Ovary (tissue), 7 donors: ENCODE measurements at regions not wholly inside any gene's neighbourhood (a gene's known extent, or its start where the extent isn't known, plus 50 kb on each side); places are given as distances from the start of the nearest gene placed in this dataset.
A peak's percentile ranks its signal among the peaks of the same experiment; 100 is the strongest.

Experiments used
- DNase-seq, 5 donors: peaks; one replicate each; pipeline ENCODE4 v3.0.0-alpha.2; 2019 to 2020
- H3K27ac ChIP-seq, 2 donors: fragments of 200-600 bp; one replicate each; pipeline versions ENCODE4 v1.5.1 to v1.8.0; 2019 to 2022
- H3K27me3 ChIP-seq: fragments of 200-600 bp; one replicate; pipeline ENCODE4 v1.8.0; 2022
- H3K36me3 ChIP-seq: fragments of 200-600 bp; sonication (generic); one replicate; pipeline ENCODE4 v1.5.1; 2019
- H3K4me1 ChIP-seq: one replicate; pipeline ENCODE4 v1.8.1; 2013; ENCODE audit warnings: mild to moderate bottlenecking, moderate library complexity; ENCODE audit not compliant: insufficient read depth
- H3K4me3 ChIP-seq: fragments of 200-600 bp; sonication (generic); one replicate; pipeline ENCODE4 v1.5.1; 2017
- H3K9me3 ChIP-seq, 2 donors: fragments of 200-600 bp in 1 of 2; sonication (generic) in 1 of 2; one replicate each; pipeline versions ENCODE4 v1.5.1 to v1.8.1; 2013 to 2019; ENCODE audit warnings: mild to moderate bottlenecking in 1 of 2, moderate library complexity in 1 of 2
- CTCF ChIP-seq, 3 donors: fragments of 450-650 bp in 2 of 3; fragments of 200-600 bp in 1 of 3; IDR thresholded peaks; one replicate each; pipeline versions ENCODE4 v1.5.1 to v1.8.0; 2016 to 2022; ENCODE audit warnings: antibody characterized with exemption in 3 of 3, mild to moderate bottlenecking in 1 of 3
- EP300 ChIP-seq: sonication (generic); formaldehyde crosslinking; IDR thresholded peaks from one replicate; pipeline ENCODE4 v1.6.1; 2017; ENCODE audit warnings: antibody characterized with exemption
- POLR2A ChIP-seq: fragments of 450-650 bp; IDR thresholded peaks from one replicate; pipeline ENCODE4 v1.6.1; 2017; ENCODE audit warnings: antibody characterized with exemption, mild to moderate bottlenecking, moderate library complexity
- WGBS, 3 donors: extraction: QIAGEN DNeasy Blood & Tissue Kit in 1 of 3; methylation state at CpG; one replicate each; pipeline versions ENCODE4 v1.1.5 to v1.1.7; 2013 to 2017; 5-methylcytosine and 5-hydroxymethylcytosine counted together
- intact Hi-C, 4 donors: fragments of 100-400 bp; cut with DNase I; formaldehyde crosslinking; loops; one replicate each; pipeline versions ENCODE4 v1.11.0 to v1.15.1; 2022 to 2023
- donor health status: DM: no; HTN: no; CAD: no; lungs with moderate emphysema.
- donor health status: DM: no; HTN: no; CAD: no.
- donor health status: Bipolar disorder and iron deficiency.
- donor health status: DM: no; HTN: no; CAD: no.
- donor health status: DM: yes; HTN: yes; CAD: no.

- WGBS, 3 donors, result 71 to 74% (median 74%) methylated on average over 2 of the region's 2 CpGs
- H3K36me3 ChIP-seq, result no peaks in the 10 kb centered on the region
- H3K9me3 ChIP-seq, result peaks cover 0 to 4% of the 10 kb centered on the region in 2 donors
- H3K27ac ChIP-seq, result no peak overlapping the region
- TF ChIP-seq POLR2A, result no peak
- H3K27me3 ChIP-seq, result no peaks in the 10 kb centered on the region
- peak in 1 of 5 donors; percentile 20 for DNase-seq
- H3K4me3 ChIP-seq, result no peak overlapping the region
- intact Hi-C loops, result no loop called here
- no peaks in the 10 kb centered on the region for H3K4me1 ChIP-seq
Measured at GRCh38 chr2:116719836-116720235, 1094.7 kb upstream of the DDX18 start.

DNA sequence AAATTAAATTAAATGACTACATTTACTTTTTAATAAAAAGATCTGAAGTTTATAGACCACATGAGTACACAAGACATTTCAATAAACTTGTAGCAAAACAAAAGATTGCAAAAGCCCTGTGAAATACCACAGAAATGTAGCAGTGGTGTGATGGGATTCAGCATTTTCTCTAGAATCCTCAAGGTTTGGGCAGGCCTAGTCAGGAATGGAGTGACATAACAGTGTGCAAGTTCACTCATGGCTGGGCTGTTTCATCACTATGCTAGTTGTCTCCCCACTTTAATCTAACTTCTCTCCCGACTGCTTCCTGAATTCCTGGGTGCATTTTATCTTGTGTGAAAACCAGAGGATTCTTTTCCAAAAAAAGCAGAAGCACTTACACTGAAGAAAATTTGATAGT is 1089.9 kb upstream of the DDX18 start:
- WGBS, 3 donors, result 14 to 21% (median 15%) methylated on average over 1 of the region's 1 CpG

GRCh38 chr2:116732322-116732721 is 1082.2 kb upstream of the DDX18 start:
- Histone ChIP-seq H3K36me3 (no peaks in the 10 kb centered on the region), H3K4me1 (no peaks in the 10 kb centered on the region), H3K27me3 (no peaks in the 10 kb centered on the region), H3K27ac (no peak overlapping the region), H3K9me3 (no peaks in the 10 kb centered on the region), H3K4me3 (no peak overlapping the region)
- WGBS, 3 donors, result 95 to 96% (median 96%) methylated on average over 4 of the region's 4 CpGs
- no peak for DNase-seq
- no peak for TF ChIP-seq CTCF (IDR thresholded peaks at IDR 0.05)
- intact Hi-C loops, result no loop called here

More for the DNA sequence above, 1089.9 kb upstream of the DDX18 start:
- Histone ChIP-seq H3K36me3 (no peaks in the 10 kb centered on the region), H3K4me3 (no peak overlapping the region), H3K9me3 (no peaks in the 10 kb centered on the region), H3K27me3 (no peaks in the 10 kb centered on the region), H3K4me1 (no peaks in the 10 kb centered on the region), H3K27ac (no peak overlapping the region)
- TF ChIP-seq EP300, result no peak
- no peak for TF ChIP-seq CTCF (IDR thresholded peaks at IDR 0.05)
- TF ChIP-seq POLR2A, result no peak
- DNase-seq, result no peak
- intact Hi-C loops, result no loop called here

DNA sequence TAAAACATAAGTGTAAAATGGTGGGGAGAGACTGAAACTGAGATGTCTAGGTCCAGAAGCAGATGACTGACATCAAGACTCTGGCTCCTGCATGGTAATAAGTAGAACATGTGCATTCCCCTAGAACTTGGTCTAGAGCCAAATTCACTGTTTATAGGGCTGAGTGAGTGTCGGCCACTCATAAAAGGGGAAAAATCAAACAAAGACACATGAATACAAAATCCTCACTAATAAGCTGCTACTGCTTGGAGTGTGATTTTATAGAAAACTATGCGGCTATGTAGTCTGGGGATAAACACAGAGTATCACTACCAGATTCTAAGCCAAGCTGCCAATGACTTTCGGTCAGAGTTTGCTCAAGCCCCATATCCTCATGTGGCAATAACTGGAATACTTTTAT is 1080.8 kb upstream of the DDX18 start:
- Histone ChIP-seq H3K36me3 (no peaks in the 10 kb centered on the region), H3K4me3 (no peak overlapping the region), H3K27me3 (no peaks in the 10 kb centered on the region), H3K27ac (no peak overlapping the region), H3K4me1 (no peaks in the 10 kb centered on the region), H3K9me3 (no peaks in the 10 kb centered on the region)
- intact Hi-C loops, result no loop called here
- TF ChIP-seq POLR2A (no peak), EP300 (no peak), CTCF (IDR thresholded peaks at IDR 0.05) (no peak)
- DNase-seq, result no peak
- 72 to 80% (median 75%) methylated on average over 3 of the region's 3 CpGs for WGBS, 3 donors

DNA sequence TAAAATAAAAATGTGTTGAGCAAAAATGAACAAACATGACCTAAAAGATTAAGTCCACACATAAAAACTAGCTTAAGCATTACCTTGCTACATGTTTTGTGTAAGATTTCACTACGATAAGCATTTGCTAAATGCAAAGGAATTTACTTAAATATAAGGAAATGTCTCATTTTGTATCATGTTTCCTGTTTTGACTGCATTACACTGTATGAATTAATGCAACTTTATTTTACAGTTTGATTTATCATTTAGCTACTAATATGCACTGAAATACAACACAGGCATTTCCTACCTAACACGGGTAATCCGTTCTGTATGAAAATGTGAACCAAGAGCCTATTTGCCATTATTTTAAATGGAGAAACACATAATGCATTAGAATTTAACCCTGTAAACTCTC is 1076.5 kb upstream of the DDX18 start:
- H3K4me1 ChIP-seq, result no peaks in the 10 kb centered on the region
- TF ChIP-seq EP300 (no peak), CTCF (IDR thresholded peaks at IDR 0.05) (no peak), POLR2A (no peak)
- no peaks in the 10 kb centered on the region for H3K9me3 ChIP-seq
- no peak for DNase-seq
- H3K27ac ChIP-seq, result no peak overlapping the region
- 68 to 77% (median 73%) methylated on average over 3 of the region's 3 CpGs for WGBS, 3 donors
- H3K27me3 ChIP-seq, result no peaks in the 10 kb centered on the region
- no peak overlapping the region for H3K4me3 ChIP-seq
- intact Hi-C loops, result no loop called here
- H3K36me3 ChIP-seq, result no peaks in the 10 kb centered on the region
